ENCODE measurements at regions not wholly inside any gene's neighbourhood (a gene's known extent, or its start where the extent isn't known, plus 50 kb on each side); places are given as distances from the start of the nearest gene placed in this dataset.

GRCh38 chr7:46565253-46566096, 644.4 kb upstream of the IGFBP3 start:
- TF ChIP-seq, protein P1, sequence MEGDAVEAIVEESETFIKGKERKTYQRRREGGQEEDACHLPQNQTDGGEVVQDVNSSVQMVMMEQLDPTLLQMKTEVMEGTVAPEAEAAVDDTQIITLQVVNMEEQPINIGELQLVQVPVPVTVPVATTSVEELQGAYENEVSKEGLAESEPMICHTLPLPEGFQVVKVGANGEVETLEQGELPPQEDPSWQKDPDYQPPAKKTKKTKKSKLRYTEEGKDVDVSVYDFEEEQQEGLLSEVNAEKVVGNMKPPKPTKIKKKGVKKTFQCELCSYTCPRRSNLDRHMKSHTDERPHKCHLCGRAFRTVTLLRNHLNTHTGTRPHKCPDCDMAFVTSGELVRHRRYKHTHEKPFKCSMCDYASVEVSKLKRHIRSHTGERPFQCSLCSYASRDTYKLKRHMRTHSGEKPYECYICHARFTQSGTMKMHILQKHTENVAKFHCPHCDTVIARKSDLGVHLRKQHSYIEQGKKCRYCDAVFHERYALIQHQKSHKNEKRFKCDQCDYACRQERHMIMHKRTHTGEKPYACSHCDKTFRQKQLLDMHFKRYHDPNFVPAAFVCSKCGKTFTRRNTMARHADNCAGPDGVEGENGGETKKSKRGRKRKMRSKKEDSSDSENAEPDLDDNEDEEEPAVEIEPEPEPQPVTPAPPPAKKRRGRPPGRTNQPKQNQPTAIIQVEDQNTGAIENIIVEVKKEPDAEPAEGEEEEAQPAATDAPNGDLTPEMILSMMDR (IDR thresholded peaks at IDR 0.05) = no peak
- no peak for TF ChIP-seq EZH2phosphoT487 (IDR thresholded peaks at IDR 0.05)
